HepG2 (cell line): ENCODE measurements at regions not wholly inside any gene's neighbourhood (a gene's known extent, or its start where the extent isn't known, plus 50 kb on each side); places are given as distances from the start of the nearest gene placed in this dataset.

Experiments used
- ATAC-seq: fragments of 200-7000 bp; cut with Tn5 transposase; 3 replicates; pipeline ENCODE4 v1.9.1; 2020; ENCODE audit warnings: mild to moderate bottlenecking, moderate library complexity
- BruUV-seq: library from RNA; stranded (reverse); fragments of 400-500 nt; replicated peaks from 2 replicates; lab custom pipeline; 2021; lab: Mats Ljungman, UMichigan
- CTCF ChIA-PET: fragments of 300-600 bp; formaldehyde crosslinking; extraction: SDS; loops from one replicate; lab custom pipeline; 2021; ENCODE audit warnings: low total read pairs, inconsistent platforms, low intra/inter-chr PET ratio; lab: Yijun Ruan, JAX
- POLR2A ChIA-PET: fragments of 350-600 bp; sonication (Branson Sonifier 250); formaldehyde crosslinking; loops from one replicate; lab custom pipeline; 2020; ENCODE audit warnings: antibody characterized with exemption, inconsistent platforms; lab: Yijun Ruan, JAX
- DNase-seq: peaks from one replicate; pipeline ENCODE4 v3.0.0-alpha.2; 2015; ENCODE audit warnings: low spot score
- FAIRE-seq: peaks from 3 replicates; lab custom pipeline; 2011; peaks lifted over from hg19 to GRCh38; lab: Jason Lieb, UNC
- H2AFZ ChIP-seq: one replicate; pipeline ENCODE4 v1.6.1; 2011; ENCODE audit warnings: low read length, inconsistent platforms
- H3K27ac ChIP-seq: fragments of 300-600 bp; 3 replicates; pipeline ENCODE4 v1.8.0; 2011; ENCODE audit warnings: mixed run types, mild to moderate bottlenecking, mixed read lengths, low read length, inconsistent platforms; ENCODE audit not compliant: insufficient read depth; ENCODE audit errors: extremely low read length
- H3K27me3 ChIP-seq, 2 experiments: fragments of 200-600 bp in 1 of 2; 2 replicates in 1 of 2; 3 replicates in 1 of 2; pipeline versions ENCODE4 v1.6.0 to v1.8.0; 2011; ENCODE audit warnings: low read length in 2 of 2, mild to moderate bottlenecking in 2 of 2, moderate library complexity in 2 of 2, inconsistent platforms in 1 of 2; ENCODE audit not compliant: insufficient read depth in 2 of 2, control insufficient read depth in 1 of 2
- H3K36me3 ChIP-seq, 2 experiments: fragments of 200-600 bp in 1 of 2; replicated peaks in 1 of 2; 2 replicates in 1 of 2; 3 replicates in 1 of 2; pipeline versions ENCODE4 v1.5.1 to v1.8.0; 2011; ENCODE audit warnings: low read length in 2 of 2, inconsistent platforms in 1 of 2; ENCODE audit not compliant: insufficient read depth in 2 of 2, control insufficient read depth in 1 of 2
- H3K4me1 ChIP-seq: 2 replicates; pipeline ENCODE4 v1.5.1; 2012; ENCODE audit warnings: low read length, inconsistent platforms; ENCODE audit not compliant: insufficient read depth
- H3K4me2 ChIP-seq: 2 replicates; pipeline ENCODE4 v1.6.0; 2011; ENCODE audit warnings: low read depth, low read length, inconsistent platforms
- H3K4me3 ChIP-seq, 3 experiments: fragments of 200-600 bp in 1 of 3; sonication (generic), shearing (Covaris generic) in 1 of 3; replicated peaks in 1 of 3; 2 replicates each; pipeline ENCODE4 v1.5.1; 2011 to 2016; ENCODE audit warnings: low read length in 3 of 3, inconsistent platforms in 2 of 3, low read depth in 2 of 3, mild to moderate bottlenecking in 2 of 3, control low read depth in 1 of 3, mixed read lengths in 1 of 3; ENCODE audit not compliant: insufficient read depth in 1 of 3
- H3K79me2 ChIP-seq: one replicate; pipeline ENCODE4 v1.6.1; 2011; ENCODE audit warnings: low read length, inconsistent platforms; ENCODE audit not compliant: insufficient read depth
- H3K9ac ChIP-seq: 2 replicates; pipeline ENCODE4 v1.6.0; 2011; ENCODE audit warnings: mild to moderate bottlenecking, low read depth, low read length, inconsistent platforms; ENCODE audit not compliant: insufficient read depth
- H3K9me3 ChIP-seq: 2 replicates; pipeline ENCODE4 v1.5.1; 2012; ENCODE audit warnings: mild to moderate bottlenecking, low read length
- H4K20me1 ChIP-seq: 2 replicates; pipeline ENCODE4 v1.6.0; 2011; ENCODE audit warnings: inconsistent platforms, mild to moderate bottlenecking, low read length, moderate library complexity; ENCODE audit not compliant: insufficient read depth
- DDIT3 ChIP-seq: sonication (generic); formaldehyde crosslinking; IDR thresholded peaks from 2 replicates; pipeline ENCODE4 v1.4.0; 2020; ENCODE audit warnings: mild to moderate bottlenecking, missing genetic modification reagents
- IKZF4 ChIP-seq: sonication (generic); formaldehyde crosslinking; IDR thresholded peaks from 2 replicates; pipeline ENCODE4 v1.5.1; 2020; ENCODE audit warnings: borderline replicate concordance, mild to moderate bottlenecking, low read depth, missing genetic modification reagents; ENCODE audit errors: not compliant biosample characterization
- MED13 ChIP-seq: sonication (generic); formaldehyde crosslinking; IDR thresholded peaks from 2 replicates; pipeline ENCODE4 v1.5.0; 2020; ENCODE audit warnings: missing genetic modification reagents
- SOX13 ChIP-seq, 3 experiments: fragments of 450-650 bp in 1 of 3; sonication (generic) in 1 of 3; formaldehyde crosslinking in 1 of 3; IDR thresholded peaks in 2 of 3; conservative IDR thresholded peaks in 1 of 3; 2 replicates each; pipeline versions ENCODE4 v1.5.0 to v1.6.1; 2016 to 2020; ENCODE audit warnings: antibody characterized with exemption in 1 of 3, mild to moderate bottlenecking in 1 of 3, missing compliant biosample characterization in 1 of 3, missing genetic modification reagents in 1 of 3, moderate library complexity in 1 of 3
- TRIM24 ChIP-seq: sonication (generic); formaldehyde crosslinking; IDR thresholded peaks from 2 replicates; pipeline ENCODE4 v1.8.0; 2022; ENCODE audit warnings: mild to moderate bottlenecking, missing genetic modification reagents
- ZBTB26 ChIP-seq: IDR thresholded peaks from 2 replicates; pipeline ENCODE4 v1.6.1; 2016; ENCODE audit warnings: missing compliant biosample characterization, missing genetic modification reagents, borderline replicate concordance
- ZNF773 ChIP-seq: sonication (generic); formaldehyde crosslinking; IDR thresholded peaks from 2 replicates; pipeline ENCODE4 v1.4.0; 2020; ENCODE audit warnings: missing genetic modification reagents, borderline replicate concordance
- ZSCAN30 ChIP-seq: sonication (generic); formaldehyde crosslinking; IDR thresholded peaks from 2 replicates; pipeline ENCODE4 v1.5.0; 2020; ENCODE audit warnings: mild to moderate bottlenecking, missing genetic modification reagents
- WGBS: methylation state at CpG from one replicate; pipeline ENCODE4 v1.1.6; 2017; ENCODE audit warnings: low lambda C conversion rate; 5-methylcytosine and 5-hydroxymethylcytosine counted together
- in situ Hi-C: cut with HindIII; loops from 2 replicates; pipeline ENCODE4 v1.10.0; 2017; ENCODE audit warnings: low pct_unique_long_range_greater_than_20kb; ENCODE audit not compliant: extremely low pct_ligation_motif_present
- intact Hi-C: fragments of 100-400 bp; cut with micrococcal nuclease; formaldehyde crosslinking; loops from one replicate; pipeline ENCODE4 v1.10.0; 2022; ENCODE audit not compliant: unreplicated experiment
- TF ChIP-seq, protein P1 (sequence below): sonication (generic); formaldehyde crosslinking; IDR thresholded peaks from 2 replicates; pipeline ENCODE4 v1.4.0; 2020; ENCODE audit warnings: missing genetic modification reagents
- TF ChIP-seq, protein P2 (sequence below): sonication (generic); formaldehyde crosslinking; IDR thresholded peaks from 2 replicates; pipeline ENCODE4 v1.5.1; 2020; ENCODE audit warnings: mild to moderate bottlenecking, missing genetic modification reagents, borderline replicate concordance
- TF ChIP-seq, protein P3 (sequence below): IDR thresholded peaks from 2 replicates; pipeline ENCODE4 v1.6.1; 2016; ENCODE audit warnings: missing genetic modification reagents, missing compliant biosample characterization
- TF ChIP-seq, protein P4 (sequence below): sonication (generic); formaldehyde crosslinking; IDR thresholded peaks from 2 replicates; pipeline ENCODE4 v1.9.0; 2021; ENCODE audit warnings: missing genetic modification reagents, borderline replicate concordance

DNA sequence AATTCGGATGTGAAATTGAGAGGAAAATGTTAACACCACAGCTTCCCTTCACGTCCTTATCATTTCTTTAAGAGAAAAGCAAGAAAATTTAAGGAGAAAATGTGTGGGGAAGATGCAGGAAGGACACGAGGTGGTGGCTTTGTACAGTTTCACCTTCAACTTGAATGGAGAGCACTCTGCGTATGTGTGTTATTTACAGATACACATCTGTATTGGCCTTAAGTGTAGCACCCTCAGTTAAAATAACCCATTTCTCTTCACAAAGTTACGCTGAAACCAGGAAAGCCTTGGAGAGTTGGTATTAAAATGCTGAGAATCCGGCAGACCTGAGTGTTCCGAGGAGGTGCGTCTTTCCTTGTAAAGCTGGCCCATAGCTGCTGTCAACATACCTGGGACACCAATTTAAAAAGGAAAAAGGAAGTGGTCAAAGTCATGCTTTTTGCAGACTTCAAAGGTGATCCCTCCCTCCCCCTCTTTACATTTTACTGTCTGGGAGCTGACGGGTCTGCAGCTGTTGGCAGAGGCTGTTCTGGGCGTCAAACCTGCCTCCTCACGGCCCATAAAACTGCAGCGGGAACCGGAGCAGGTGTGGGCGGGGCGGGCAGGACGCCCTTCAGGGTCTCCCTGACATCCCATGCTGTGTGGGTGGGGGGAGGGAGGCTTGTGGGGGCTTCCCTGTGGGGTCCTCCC lies 61.3 kb upstream of the TBXT start:
- H3K27ac ChIP-seq = no peak overlapping the region
- no peak overlapping the region for H3K9ac ChIP-seq
- in situ Hi-C loops (no loop called here), intact Hi-C loops (no loop called here)
- BruUV-seq = no TSS peak
- DNase-seq = no peak
- H3K9me3 ChIP-seq = no peaks in the 10 kb centered on the region
- ChIA-PET POLR2A (no interaction called here), CTCF (no interaction called here)
- no peaks in the 10 kb centered on the region for H3K36me3 ChIP-seq
- no peaks in the 10 kb centered on the region for H3K79me2 ChIP-seq
- H4K20me1 ChIP-seq = no peaks in the 10 kb centered on the region
- H3K4me1 ChIP-seq = no peaks in the 10 kb centered on the region
- FAIRE-seq = no peak
- H3K27me3 ChIP-seq = peaks cover 8 to 50% of the 10 kb centered on the region in 2 experiments; a peak in 3 of 5 replicates
- no peak overlapping the region for H3K4me3 ChIP-seq
- ATAC-seq = no peak
- no peak overlapping the region for H2AFZ ChIP-seq
- H3K4me2 ChIP-seq = no peak overlapping the region
- WGBS = 11% methylated on average over 15 of the region's 16 CpGs
- TF ChIP-seq ZBTB26 (no peak), DDIT3 (no peak), SOX13 (IDR thresholded peaks at IDR 0.05) (no peak), SOX13 (CRISPR knock-in tag; conservative IDR thresholded peaks at IDR 0.05 in 1 of 2, IDR thresholded peaks at IDR 0.05 in 1 of 2) (no peak), ZNF773 (CRISPR knock-in tag) (no peak), ZSCAN30 (CRISPR knock-in tag) (no peak), IKZF4 (CRISPR knock-in tag) (no peak), TRIM24 (CRISPR knock-in tag) (no peak), MED13 (no peak)
- TF ChIP-seq, protein P1, sequence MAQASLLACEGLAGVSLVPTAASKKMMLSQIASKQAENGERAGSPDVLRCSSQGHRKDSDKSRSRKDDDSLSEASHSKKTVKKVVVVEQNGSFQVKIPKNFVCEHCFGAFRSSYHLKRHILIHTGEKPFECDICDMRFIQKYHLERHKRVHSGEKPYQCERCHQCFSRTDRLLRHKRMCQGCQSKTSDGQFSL (CRISPR knock-in tag) = no peak
- TF ChIP-seq, protein P2, sequence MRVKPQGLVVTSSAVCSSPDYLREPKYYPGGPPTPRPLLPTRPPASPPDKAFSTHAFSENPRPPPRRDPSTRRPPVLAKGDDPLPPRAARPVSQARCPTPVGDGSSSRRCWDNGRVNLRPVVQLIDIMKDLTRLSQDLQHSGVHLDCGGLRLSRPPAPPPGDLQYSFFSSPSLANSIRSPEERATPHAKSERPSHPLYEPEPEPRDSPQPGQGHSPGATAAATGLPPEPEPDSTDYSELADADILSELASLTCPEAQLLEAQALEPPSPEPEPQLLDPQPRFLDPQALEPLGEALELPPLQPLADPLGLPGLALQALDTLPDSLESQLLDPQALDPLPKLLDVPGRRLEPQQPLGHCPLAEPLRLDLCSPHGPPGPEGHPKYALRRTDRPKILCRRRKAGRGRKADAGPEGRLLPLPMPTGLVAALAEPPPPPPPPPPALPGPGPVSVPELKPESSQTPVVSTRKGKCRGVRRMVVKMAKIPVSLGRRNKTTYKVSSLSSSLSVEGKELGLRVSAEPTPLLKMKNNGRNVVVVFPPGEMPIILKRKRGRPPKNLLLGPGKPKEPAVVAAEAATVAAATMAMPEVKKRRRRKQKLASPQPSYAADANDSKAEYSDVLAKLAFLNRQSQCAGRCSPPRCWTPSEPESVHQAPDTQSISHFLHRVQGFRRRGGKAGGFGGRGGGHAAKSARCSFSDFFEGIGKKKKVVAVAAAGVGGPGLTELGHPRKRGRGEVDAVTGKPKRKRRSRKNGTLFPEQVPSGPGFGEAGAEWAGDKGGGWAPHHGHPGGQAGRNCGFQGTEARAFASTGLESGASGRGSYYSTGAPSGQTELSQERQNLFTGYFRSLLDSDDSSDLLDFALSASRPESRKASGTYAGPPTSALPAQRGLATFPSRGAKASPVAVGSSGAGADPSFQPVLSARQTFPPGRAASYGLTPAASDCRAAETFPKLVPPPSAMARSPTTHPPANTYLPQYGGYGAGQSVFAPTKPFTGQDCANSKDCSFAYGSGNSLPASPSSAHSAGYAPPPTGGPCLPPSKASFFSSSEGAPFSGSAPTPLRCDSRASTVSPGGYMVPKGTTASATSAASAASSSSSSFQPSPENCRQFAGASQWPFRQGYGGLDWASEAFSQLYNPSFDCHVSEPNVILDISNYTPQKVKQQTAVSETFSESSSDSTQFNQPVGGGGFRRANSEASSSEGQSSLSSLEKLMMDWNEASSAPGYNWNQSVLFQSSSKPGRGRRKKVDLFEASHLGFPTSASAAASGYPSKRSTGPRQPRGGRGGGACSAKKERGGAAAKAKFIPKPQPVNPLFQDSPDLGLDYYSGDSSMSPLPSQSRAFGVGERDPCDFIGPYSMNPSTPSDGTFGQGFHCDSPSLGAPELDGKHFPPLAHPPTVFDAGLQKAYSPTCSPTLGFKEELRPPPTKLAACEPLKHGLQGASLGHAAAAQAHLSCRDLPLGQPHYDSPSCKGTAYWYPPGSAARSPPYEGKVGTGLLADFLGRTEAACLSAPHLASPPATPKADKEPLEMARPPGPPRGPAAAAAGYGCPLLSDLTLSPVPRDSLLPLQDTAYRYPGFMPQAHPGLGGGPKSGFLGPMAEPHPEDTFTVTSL (CRISPR knock-in tag) = no peak
- TF ChIP-seq, protein P3, sequence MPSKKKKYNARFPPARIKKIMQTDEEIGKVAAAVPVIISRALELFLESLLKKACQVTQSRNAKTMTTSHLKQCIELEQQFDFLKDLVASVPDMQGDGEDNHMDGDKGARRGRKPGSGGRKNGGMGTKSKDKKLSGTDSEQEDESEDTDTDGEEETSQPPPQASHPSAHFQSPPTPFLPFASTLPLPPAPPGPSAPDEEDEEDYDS (CRISPR knock-in tag) = no peak
- TF ChIP-seq, protein P4, sequence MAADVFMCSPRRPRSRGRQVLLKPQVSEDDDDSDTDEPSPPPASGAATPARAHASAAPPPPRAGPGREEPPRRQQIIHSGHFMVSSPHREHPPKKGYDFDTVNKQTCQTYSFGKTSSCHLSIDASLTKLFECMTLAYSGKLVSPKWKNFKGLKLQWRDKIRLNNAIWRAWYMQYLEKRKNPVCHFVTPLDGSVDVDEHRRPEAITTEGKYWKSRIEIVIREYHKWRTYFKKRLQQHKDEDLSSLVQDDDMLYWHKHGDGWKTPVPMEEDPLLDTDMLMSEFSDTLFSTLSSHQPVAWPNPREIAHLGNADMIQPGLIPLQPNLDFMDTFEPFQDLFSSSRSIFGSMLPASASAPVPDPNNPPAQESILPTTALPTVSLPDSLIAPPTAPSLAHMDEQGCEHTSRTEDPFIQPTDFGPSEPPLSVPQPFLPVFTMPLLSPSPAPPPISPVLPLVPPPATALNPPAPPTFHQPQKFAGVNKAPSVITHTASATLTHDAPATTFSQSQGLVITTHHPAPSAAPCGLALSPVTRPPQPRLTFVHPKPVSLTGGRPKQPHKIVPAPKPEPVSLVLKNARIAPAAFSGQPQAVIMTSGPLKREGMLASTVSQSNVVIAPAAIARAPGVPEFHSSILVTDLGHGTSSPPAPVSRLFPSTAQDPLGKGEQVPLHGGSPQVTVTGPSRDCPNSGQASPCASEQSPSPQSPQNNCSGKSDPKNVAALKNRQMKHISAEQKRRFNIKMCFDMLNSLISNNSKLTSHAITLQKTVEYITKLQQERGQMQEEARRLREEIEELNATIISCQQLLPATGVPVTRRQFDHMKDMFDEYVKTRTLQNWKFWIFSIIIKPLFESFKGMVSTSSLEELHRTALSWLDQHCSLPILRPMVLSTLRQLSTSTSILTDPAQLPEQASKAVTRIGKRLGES (CRISPR knock-in tag) = no peak
